ENCODE measurements at regions not wholly inside any gene's neighbourhood (a gene's known extent, or its start where the extent isn't known, plus 50 kb on each side); places are given as distances from the start of the nearest gene placed in this dataset.

DNA sequence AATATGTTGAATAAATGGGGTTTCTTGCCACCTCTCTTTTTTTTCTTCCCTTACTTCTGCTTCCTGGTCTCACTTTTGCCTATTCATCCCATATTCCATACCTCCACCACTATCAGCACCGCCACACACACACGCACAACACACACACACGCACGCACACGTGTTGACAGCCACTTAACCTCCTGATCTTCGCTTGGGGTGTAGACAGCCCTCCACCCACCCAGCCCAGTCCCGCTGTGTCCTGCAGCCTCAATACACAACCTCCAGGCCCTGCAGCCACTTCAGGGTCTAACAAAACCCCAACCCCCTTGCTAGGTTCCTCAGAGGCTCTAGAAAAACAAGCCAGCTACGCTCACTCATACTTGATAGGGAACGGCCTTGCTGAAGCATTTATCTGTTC lies 72.3 kb downstream of the LINC00237 start:
- DNase-seq (ENCODE audit: low spot score) (no peak), FAIRE-seq (no peak)

GRCh38 chr20:21031666-21032065 lies 74.5 kb downstream of the LINC00237 start:
- FAIRE-seq (no peak), DNase-seq (ENCODE audit: low spot score) (no peak)

GRCh38 chr20:21029341-21029740 lies 76.8 kb downstream of the LINC00237 start:
- FAIRE-seq (no peak), DNase-seq (ENCODE audit: low spot score) (no peak)

DNA sequence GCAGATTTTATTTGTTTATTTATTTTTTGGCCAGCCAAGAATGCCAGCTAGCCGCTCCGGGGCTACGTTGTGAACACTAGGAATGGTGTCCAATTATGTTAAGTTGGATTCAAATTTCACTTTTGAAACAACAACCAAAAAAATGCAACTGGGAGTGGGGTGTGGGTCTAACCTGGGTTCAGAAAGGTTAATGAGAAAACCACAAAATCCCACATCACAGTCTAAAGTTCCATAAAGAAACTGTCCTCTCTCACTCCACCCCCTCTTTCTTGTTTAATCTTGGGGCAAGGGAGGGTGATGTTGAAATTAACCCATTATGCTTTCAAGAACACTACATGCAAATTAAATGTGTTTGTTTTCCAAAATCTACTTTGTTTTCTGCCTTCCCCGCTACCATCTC lies 77.2 kb downstream of the LINC00237 start:
- no peak for FAIRE-seq
- DNase-seq (ENCODE audit: low spot score): no peak

GRCh38 chr20:21028436-21028835 lies 77.7 kb downstream of the LINC00237 start:
- FAIRE-seq (no peak), DNase-seq (ENCODE audit: low spot score) (no peak)

DNA sequence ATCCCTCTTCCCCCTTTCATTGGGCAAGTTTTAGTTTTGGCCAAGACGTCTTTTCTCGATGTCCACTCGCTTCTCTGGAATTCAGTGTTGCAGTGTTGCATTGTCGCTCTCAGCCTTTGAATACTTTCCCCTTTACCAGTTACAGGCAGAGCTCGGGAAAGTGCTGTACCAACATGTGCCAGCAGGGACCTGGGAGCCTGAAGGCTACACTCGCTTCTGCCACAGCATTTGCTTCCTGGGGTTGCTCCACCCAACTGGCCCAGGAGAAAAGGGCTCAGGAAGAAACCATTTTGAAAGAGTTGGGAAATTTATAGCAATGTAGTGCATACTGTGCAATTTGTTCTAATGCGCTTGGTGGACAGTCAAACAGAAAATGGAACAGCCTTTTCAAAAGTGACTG lies 78.6 kb downstream of the LINC00237 start:
- FAIRE-seq (no peak), DNase-seq (ENCODE audit: low spot score) (peak; percentile 58)

DNA sequence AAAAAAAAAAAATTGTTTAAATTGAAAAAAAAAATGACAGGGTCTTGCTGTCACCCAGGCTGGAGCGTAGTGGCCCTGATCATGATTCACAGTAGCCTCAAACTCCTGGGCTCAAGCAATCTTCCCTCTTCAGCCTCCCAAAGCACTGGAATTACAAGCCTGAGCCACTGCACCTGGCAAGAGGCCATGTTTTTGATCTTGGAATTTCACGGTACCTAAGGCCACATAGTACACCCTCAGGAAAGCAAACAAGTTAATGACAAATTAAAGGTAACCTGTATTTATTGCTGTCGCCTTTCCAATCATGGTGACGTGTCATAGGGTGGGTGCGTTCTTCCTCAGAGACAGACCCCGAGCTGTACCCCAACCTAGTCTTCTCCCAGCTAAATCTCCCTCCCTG lies 79.2 kb downstream of the LINC00237 start:
- no peak for FAIRE-seq
- no peak for DNase-seq (ENCODE audit: low spot score)

DNA sequence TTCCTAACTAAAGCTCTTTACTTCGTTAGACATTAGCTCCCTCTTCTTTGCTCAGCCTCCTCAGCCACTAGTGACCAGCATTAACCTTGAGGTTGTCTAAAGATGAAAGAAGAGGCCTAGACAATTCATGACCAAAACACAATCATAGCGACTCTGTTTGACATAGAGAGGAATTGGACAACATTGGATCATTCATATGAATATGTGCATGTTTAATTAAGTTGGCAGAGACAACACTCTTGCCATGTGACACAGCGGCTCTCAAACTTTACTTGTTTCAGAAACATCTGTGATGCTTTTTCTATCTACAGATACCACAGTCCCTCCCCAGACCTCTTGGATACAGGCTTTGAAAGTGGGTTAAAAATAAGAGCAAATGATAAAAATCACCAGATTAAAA lies 81.7 kb downstream of the LINC00237 start:
- no peak for FAIRE-seq
- DNase-seq (ENCODE audit: low spot score): no peak

- DNase-seq (ENCODE audit: low spot score): no peak
- no peak for FAIRE-seq
Observed at GRCh38 chr20:21022925-21023324, 83.2 kb downstream of the LINC00237 start.

DNA sequence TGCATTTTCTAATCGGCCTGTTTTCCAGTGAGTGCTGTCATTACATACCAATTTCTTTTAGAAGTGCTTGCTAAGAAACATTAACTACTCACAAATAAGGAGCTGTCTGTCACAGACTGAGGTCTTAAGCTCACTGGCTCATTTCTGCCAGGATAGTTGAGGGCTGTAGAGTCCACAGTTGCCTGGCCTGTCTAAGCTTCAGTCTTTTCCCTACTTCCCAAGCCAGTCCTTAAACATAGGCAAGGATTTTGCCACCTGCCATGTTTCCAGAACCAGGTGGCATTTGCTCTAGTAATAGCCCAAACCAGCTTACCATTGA lies 84.7 kb downstream of the LINC00237 start:
- DNase-seq (ENCODE audit: low spot score) (no peak), FAIRE-seq (no peak)

GRCh38 chr20:21020659-21021471 lies 85.3 kb downstream of the LINC00237 start:
- DNase-seq (ENCODE audit: low spot score) (no peak), FAIRE-seq (no peak)

- DNase-seq (ENCODE audit: low spot score) (no peak), FAIRE-seq (no peak)
Observed at GRCh38 chr20:21019814-21020658, 86.1 kb downstream of the LINC00237 start.

GRCh38 chr20:21019468-21019813 lies 86.7 kb downstream of the LINC00237 start:
- no peak for FAIRE-seq
- DNase-seq (ENCODE audit: low spot score): no peak

GRCh38 chr20:21018576-21018975 lies 87.6 kb downstream of the LINC00237 start:
- no peak for DNase-seq (ENCODE audit: low spot score)
- FAIRE-seq: no peak

DNA sequence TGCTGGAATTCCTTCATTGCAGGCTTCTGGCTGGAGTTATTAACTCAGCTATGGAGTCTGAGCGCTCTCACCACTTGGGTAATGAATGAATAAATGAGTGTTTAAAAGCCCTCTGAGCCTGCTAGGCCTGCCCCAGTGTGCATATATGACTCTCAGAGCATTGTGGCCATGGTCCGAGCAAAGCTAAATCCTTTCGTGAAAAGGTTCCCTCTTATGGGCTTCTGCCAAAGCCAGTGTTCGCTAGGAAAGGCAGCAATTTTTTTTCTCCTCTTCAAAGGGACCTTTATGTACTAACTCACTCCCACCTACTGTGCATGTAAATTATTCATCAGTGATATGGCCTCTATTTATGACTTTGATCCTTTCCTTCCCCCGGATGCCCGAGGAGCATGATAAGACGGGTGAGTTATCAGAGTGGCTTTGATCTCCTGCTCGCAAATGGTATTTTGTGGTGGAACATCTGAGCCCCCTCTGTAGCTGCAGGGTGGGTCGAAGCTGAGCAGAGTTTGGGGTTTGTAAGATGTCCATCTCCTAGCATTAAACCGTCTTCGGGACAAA lies 88.6 kb downstream of the LINC00237 start:
- FAIRE-seq (no peak), DNase-seq (ENCODE audit: low spot score) (no peak)

DNA sequence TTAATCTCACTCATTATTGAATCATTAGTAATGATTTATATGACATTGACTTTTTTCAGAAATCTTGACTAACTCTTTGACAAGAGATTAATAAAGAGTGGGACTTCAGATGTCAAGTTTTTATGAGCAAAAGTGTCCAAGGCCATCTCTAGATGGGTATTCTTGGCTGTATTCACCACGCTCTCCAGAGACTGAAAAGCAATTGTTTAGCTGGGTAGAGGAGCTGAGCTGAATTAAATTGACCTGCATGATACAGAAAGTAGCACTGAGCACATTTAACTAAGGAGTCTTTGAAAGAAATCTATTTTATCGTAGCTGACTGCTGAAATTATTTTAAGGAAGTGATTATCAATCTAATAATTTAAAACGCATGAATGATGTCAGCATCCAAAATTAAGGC lies 89.4 kb downstream of the LINC00237 start:
- DNase-seq (ENCODE audit: low spot score) (no peak), FAIRE-seq (no peak)

GRCh38 chr20:21014528-21014927 lies 91.6 kb downstream of the LINC00237 start:
- DNase-seq (ENCODE audit: low spot score): no peak
- no peak for FAIRE-seq

DNA sequence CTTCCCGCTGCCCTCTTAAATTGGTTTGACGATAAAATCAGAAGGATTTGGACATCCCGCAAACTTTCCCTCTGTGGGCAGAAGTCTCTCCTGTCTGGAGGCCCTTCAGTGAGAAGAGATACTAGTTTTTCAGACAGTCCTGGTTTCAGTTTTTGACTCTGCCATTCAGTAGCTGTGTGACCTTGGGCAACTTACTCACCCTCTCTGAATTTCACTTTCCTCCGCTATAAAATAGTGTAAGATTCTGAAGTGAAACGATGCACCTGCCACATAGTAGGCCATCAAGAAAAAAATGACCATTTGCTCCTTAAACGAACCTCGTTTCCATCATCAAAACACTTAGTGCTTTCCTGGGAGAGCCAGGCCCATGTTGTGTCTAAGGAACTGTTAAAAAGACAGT lies 97.2 kb downstream of the LINC00237 start:
- FAIRE-seq: no peak
- no peak for DNase-seq (ENCODE audit: low spot score)

GRCh38 chr20:21006611-21007010 lies 99.5 kb downstream of the LINC00237 start:
- no peak for FAIRE-seq
- peak; percentile 13 for DNase-seq (ENCODE audit: low spot score)

GRCh38 chr20:21004386-21005076 lies 101.6 kb downstream of the LINC00237 start:
- no peak for FAIRE-seq
- DNase-seq (ENCODE audit: low spot score): peak; percentile 18

- FAIRE-seq: no peak
- no peak for DNase-seq (ENCODE audit: low spot score)
Observed at GRCh38 chr20:21003902-21004301, 102.3 kb downstream of the LINC00237 start.

DNA sequence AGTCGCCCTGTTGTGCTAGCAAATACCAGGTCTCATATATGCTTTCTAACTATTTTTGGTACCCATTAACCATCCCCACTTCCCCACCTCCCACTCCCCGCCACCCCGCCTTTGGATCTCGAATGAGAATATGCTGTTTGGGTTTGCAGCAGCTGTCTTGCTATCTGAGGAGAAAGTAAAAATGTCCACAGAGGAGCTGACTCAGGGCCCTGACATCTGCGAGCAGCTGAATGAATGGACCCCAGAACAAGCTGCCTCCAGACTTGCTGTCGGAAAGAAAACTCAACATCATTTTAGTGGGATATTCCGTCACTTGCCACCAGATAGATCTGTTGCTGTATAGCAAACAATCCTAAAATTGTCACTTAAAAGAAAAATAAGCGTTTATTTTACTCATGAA lies 103.7 kb downstream of the LINC00237 start:
- no peak for FAIRE-seq
- no peak for DNase-seq (ENCODE audit: low spot score)

Measured in urothelium cell line (cell line).